SK-N-MC (cell line): ENCODE measurements at regions not wholly inside any gene's neighbourhood (a gene's known extent, or its start where the extent isn't known, plus 50 kb on each side); places are given as distances from the start of the nearest gene placed in this dataset.
A peak's percentile ranks its signal among the peaks of the same experiment; 100 is the strongest.

Source experiments
- DNase-seq: peaks from one replicate; pipeline ENCODE4 v3.0.0-alpha.2; 2011; ENCODE audit warnings: low read depth, low spot score
- H3K27ac ChIP-seq: fragments of 200-600 bp; sonication (generic); 2 replicates; pipeline ENCODE4 v1.5.1; 2016; ENCODE audit warnings: mixed run types
- H3K36me3 ChIP-seq: fragments of 200-600 bp; sonication (generic); 2 replicates; pipeline ENCODE4 v1.6.1; 2017; ENCODE audit warnings: antibody characterized with exemption, low read length, mixed read lengths; ENCODE audit not compliant: insufficient read depth
- H3K4me3 ChIP-seq: fragments of 200-600 bp; sonication (generic); 2 replicates; pipeline ENCODE4 v1.5.1; 2016
- H3K9ac ChIP-seq: fragments of 200-600 bp; sonication (generic); 2 replicates; pipeline ENCODE4 v1.8.0; 2017; ENCODE audit warnings: mixed run types, mixed read lengths; ENCODE audit not compliant: insufficient read length
- H3K9me3 ChIP-seq: fragments of 200-600 bp; sonication (generic); 2 replicates; pipeline ENCODE4 v1.6.1; 2017; ENCODE audit warnings: low read depth, mild to moderate bottlenecking, antibody characterized with exemption, low read length, moderate library complexity, mixed read lengths
- EZH2 ChIP-seq: fragments of 200-600 bp; sonication (generic); IDR thresholded peaks from one replicate; pipeline ENCODE4 v1.6.1; 2017; ENCODE audit warnings: antibody characterized with exemption
- FOXP2 ChIP-seq: optimal IDR thresholded peaks from 2 replicates; pipeline ENCODE3; 2011; ENCODE audit warnings: mild to moderate bottlenecking, moderate library complexity; ENCODE audit not compliant: insufficient read depth; ENCODE audit errors: extremely low read length, control extremely low read depth
- POLR2AphosphoS5 ChIP-seq: IDR thresholded peaks from 2 replicates; pipeline ENCODE4 v1.6.1; 2012; ENCODE audit warnings: mild to moderate bottlenecking, low read depth, low read length, borderline replicate concordance

DNA sequence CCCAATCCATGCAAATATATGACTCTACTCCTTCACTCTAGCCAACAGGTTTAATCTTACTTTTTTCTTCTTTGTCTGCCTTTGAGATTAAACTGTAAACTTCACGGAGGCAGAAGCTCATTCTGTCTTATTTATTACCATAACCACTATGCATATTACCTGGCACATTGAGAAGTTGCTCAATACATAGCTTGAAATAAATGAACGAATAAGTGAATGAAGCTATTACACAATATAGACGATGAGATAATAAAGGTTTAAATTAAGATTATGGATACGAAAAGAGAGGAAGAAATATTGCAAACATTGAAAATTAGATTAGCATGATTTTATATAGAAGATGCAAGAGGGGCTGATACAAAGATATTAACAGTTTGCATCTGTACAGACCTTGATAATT is 385.1 kb downstream of the LTN1 start:
- no peak overlapping the region for H3K9ac ChIP-seq
- H3K9me3 ChIP-seq: no peaks in the 10 kb centered on the region
- H3K4me3 ChIP-seq: no peak overlapping the region
- DNase-seq: no peak
- no peaks in the 10 kb centered on the region for H3K36me3 ChIP-seq
- TF ChIP-seq FOXP2: no peak
- TF ChIP-seq EZH2: no peak
- no peak for TF ChIP-seq POLR2AphosphoS5
- no peak overlapping the region for H3K27ac ChIP-seq

DNA sequence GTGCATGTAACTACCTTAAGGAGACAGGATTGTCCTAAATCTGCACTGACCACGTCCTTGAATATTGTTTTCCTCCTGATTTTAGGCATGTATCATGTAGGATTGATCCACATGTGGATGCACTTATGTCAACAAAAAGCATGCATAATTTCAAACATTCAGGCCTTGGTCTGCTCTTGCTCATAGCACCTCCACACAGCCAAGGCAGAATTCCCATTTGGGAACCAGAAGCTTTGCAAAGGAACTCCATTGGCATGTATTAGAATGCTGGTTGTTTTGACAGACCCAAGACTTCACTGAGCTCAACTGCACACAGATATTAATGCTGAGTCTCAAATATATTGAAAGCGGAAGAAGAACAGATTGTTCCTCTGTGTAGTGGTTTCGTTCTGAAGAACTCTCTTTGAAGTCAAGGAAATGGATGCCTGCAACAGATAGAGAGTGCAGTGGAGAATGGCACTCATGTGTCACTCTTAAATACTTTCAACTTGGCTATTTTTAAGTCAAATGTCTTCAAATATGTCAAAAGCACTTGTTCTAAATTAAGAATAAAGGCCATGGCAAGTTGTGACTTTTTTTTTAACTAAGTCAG is 387.6 kb downstream of the LTN1 start:
- no peak for TF ChIP-seq EZH2
- TF ChIP-seq FOXP2: no peak
- TF ChIP-seq POLR2AphosphoS5: no peak

DNA sequence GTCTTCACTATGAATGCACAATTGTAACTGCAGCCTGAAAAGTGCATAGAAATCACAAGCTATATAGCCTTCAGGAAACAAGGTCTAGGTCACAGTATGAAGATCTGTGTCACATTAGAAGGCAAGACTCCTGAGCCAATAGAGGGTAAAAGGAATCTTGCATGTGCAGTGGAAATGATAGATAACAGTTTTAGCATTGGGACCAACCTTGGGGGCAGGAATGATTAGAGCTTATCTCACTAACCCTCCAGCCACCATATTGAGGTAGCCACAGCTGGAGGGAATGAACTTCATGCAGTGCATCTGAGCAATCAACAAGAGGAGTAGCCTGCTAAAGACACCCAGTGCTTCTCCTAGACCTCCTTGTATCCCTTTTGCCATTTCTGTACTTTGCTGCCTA is 390.1 kb downstream of the LTN1 start:
- Histone ChIP-seq H3K36me3 (no peaks in the 10 kb centered on the region), H3K9ac (no peak overlapping the region), H3K9me3 (peaks cover 3% of the 10 kb centered on the region; the same call in 1 of the 2 replicates), H3K27ac (no peak overlapping the region), H3K4me3 (no peak overlapping the region)
- DNase-seq: no peak
- TF ChIP-seq FOXP2: no peak
- no peak for TF ChIP-seq POLR2AphosphoS5
- no peak for TF ChIP-seq EZH2

More for the DNA sequence above, 387.6 kb downstream of the LTN1 start:
- Histone ChIP-seq H3K27ac (no peak overlapping the region), H3K4me3 (no peak overlapping the region), H3K36me3 (no peaks in the 10 kb centered on the region), H3K9me3 (peaks cover 3% of the 10 kb centered on the region; the same call in 1 of the 2 replicates), H3K9ac (no peak overlapping the region)
- no peak for DNase-seq

DNA sequence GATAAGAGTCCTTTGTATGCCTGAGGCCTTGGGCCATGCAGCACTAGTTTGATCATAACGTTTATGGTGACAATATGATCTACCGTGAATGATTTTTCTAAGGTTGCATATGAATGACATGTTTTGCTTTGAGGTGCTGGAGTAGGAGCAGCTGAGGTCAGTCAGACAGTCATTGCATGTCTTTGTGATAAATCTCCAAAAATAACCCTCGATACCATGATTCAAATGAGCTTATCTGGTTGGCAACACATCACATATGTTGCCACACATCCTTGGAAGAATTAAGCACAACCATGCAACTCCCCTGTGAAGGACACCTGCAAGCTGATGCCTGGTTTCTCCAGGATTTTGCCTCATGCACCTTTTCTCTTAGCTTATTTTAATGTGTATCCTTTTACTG is 394.5 kb downstream of the LTN1 start:
- Histone ChIP-seq H3K4me3 (no peak overlapping the region), H3K9ac (no peak overlapping the region), H3K36me3 (no peaks in the 10 kb centered on the region), H3K27ac (no peak overlapping the region), H3K9me3 (peaks cover 3% of the 10 kb centered on the region; the same call in 1 of the 2 replicates)
- TF ChIP-seq EZH2: no peak
- no peak for TF ChIP-seq POLR2AphosphoS5
- no peak for TF ChIP-seq FOXP2
- no peak for DNase-seq

DNA sequence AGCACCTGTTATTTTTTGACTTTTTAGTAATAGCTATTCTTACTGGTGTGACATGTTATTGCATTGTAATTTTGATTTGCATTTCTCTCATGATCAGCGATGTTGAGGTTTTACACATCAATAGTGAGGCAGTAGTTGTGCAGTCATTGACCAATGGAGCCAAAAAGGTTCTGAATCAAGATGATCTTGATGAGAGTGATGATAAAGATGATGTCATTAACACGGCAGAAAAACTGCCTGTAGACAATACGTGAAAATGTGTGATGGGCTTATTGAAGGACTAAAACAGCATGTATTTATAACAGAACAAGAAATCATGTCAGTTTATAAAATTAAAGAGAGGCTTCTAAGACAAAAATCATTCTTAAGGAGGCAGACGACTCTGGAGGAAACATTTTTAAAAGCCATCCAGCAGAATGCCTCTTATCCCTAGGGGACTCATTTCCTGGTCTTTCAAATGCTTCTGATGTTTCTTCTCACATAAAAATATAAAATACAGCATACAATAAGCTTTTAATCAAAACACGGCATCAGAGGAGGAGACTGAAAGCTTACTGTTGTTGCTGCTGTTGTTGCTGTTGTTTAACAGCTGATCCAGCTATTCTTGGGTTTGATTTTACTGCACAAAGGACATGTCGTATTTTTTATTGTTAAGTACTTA is 400.3 kb downstream of the LTN1 start:
- DNase-seq: peak; percentile 61
- no peak overlapping the region for H3K27ac ChIP-seq
- H3K9me3 ChIP-seq: no peaks in the 10 kb centered on the region

DNA sequence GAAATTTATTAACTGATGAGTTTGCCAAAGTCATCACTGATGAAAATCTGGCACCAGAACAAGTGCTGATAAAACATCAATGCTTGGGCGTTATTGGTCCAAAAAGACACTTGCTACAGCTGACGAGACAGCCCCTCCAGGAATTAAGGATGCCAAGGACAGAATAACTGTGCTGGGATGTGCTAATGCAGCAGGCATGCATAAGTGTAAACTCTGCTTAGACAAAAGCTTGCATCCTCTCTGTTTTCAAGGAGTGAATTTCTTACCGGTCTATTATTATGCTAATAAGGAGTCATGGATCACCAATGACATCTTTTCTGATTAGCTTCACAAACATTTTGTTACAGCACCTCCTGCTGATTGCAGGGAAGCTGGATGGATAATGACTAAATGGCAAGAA is 402.0 kb downstream of the LTN1 start:
- Histone ChIP-seq H3K9me3 (no peaks in the 10 kb centered on the region), H3K9ac (no peak overlapping the region), H3K4me3 (no peak overlapping the region), H3K27ac (no peak overlapping the region), H3K36me3 (no peaks in the 10 kb centered on the region)
- no peak for DNase-seq
- TF ChIP-seq EZH2 (no peak), POLR2AphosphoS5 (no peak), FOXP2 (no peak)

More for the DNA sequence above, 400.3 kb downstream of the LTN1 start:
- Histone ChIP-seq H3K9ac (no peak overlapping the region), H3K36me3 (no peaks in the 10 kb centered on the region), H3K4me3 (peak overlapping the region; percentile 22; the same call in 1 of the 2 replicates)
- TF ChIP-seq FOXP2: no peak
- TF ChIP-seq EZH2: no peak
- no peak for TF ChIP-seq POLR2AphosphoS5

DNA sequence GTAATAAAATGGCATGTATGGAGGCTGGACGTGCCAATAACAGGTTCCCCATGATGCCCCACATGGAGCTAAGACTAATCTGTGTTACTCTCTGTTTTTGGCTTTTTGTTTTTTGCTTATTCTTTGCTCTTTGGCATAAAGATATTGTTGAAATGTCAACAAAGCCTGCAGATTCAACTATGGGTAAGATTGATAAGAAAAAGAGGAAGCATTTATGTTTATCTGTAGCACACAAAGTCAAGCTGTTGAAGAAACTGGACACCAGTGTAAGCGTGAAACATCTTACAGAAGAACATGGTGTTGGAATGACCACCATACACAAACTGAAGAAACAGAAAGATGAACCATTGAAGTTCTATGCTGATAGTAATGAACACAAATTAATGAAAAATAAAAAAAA is 402.7 kb downstream of the LTN1 start:
- H3K9ac ChIP-seq: no peak overlapping the region
- no peak overlapping the region for H3K4me3 ChIP-seq
- no peak overlapping the region for H3K27ac ChIP-seq
- no peak for TF ChIP-seq FOXP2
- no peak for TF ChIP-seq POLR2AphosphoS5
- TF ChIP-seq EZH2: no peak
- DNase-seq: no peak
- no peaks in the 10 kb centered on the region for H3K9me3 ChIP-seq
- no peaks in the 10 kb centered on the region for H3K36me3 ChIP-seq

DNA sequence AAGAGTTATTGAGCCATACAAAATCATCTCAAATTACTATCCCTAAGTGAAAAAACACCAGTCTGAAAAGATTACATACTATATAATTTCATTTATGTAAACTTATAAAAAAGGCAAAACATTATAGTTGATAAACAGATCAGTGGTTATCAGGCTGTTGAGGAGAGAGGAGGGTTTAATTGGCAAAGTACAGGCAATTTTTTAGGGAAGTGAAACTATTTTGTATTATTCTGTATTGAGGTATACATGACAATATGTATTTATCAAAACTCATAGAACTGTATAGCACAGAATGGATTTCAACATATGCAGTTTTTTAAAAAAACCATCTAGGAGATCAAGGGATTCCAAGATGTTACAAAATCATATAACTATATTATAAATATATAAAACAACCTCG is 403.7 kb downstream of the LTN1 start:
- DNase-seq: no peak
- H3K4me3 ChIP-seq: no peak overlapping the region
- H3K36me3 ChIP-seq: no peaks in the 10 kb centered on the region
- H3K9me3 ChIP-seq: no peaks in the 10 kb centered on the region
- H3K27ac ChIP-seq: no peak overlapping the region
- H3K9ac ChIP-seq: no peak overlapping the region
- TF ChIP-seq POLR2AphosphoS5 (no peak), EZH2 (no peak), FOXP2 (no peak)
